WTC11 (cell line): ENCODE measurements at regions not wholly inside any gene's neighbourhood (a gene's known extent, or its start where the extent isn't known, plus 50 kb on each side); places are given as distances from the start of the nearest gene placed in this dataset.

Experiments
- ATAC-seq: fragments of 200-7000 bp; cut with Tn5 transposase; 2 replicates; pipeline ENCODE4 v1.10.0; 2021; ENCODE audit warnings: mild to moderate bottlenecking, moderate library complexity
- CTCF ChIA-PET: fragments of 300-600 bp; sonication (Branson Sonifier 250); formaldehyde crosslinking; loops from one replicate; lab custom pipeline; 2021; ENCODE audit warnings: antibody characterized with exemption; lab: Charles Lee
- POLR2A ChIA-PET: fragments of 350-600 bp; sonication (Branson Sonifier 250); formaldehyde crosslinking; loops from one replicate; lab custom pipeline; 2021; ENCODE audit warnings: antibody characterized with exemption; lab: Charles Lee
- DNase-seq: peaks from one replicate; pipeline ENCODE4 v3.0.0; 2021; ENCODE audit warnings: low spot score
- H3K27ac Mint-ChIP-seq: 2 replicates; pipeline ENCODE4 v1.8.0; 2021; ENCODE audit warnings: mixed read lengths
- H3K27me3 Mint-ChIP-seq: 2 replicates; pipeline ENCODE4 v1.8.0; 2021; ENCODE audit warnings: low read depth, mild to moderate bottlenecking, moderate library complexity, mixed read lengths
- H3K36me3 Mint-ChIP-seq: 2 replicates; pipeline ENCODE4 v1.8.0; 2021; ENCODE audit warnings: mixed read lengths
- H3K4me1 Mint-ChIP-seq: 2 replicates; pipeline ENCODE4 v1.8.0; 2022; ENCODE audit warnings: mixed read lengths
- H3K4me3 Mint-ChIP-seq: 2 replicates; pipeline ENCODE4 v1.8.0; 2021; ENCODE audit warnings: mild to moderate bottlenecking, moderate library complexity, mixed read lengths
- H3K9me3 Mint-ChIP-seq: 2 replicates; pipeline ENCODE4 v1.8.0; 2021; ENCODE audit warnings: mixed read lengths
- CBFB ChIP-seq: sonication (generic); formaldehyde crosslinking; IDR thresholded peaks from 2 replicates; pipeline ENCODE4 v1.8.1; 2022; ENCODE audit warnings: mild to moderate bottlenecking, low read depth, missing genetic modification reagents
- ETV6 ChIP-seq: sonication (generic); formaldehyde crosslinking; IDR thresholded peaks from 2 replicates; pipeline ENCODE4 v1.8.1; 2022; ENCODE audit warnings: mild to moderate bottlenecking, missing genetic modification reagents
- FOXJ3 ChIP-seq: sonication (generic); formaldehyde crosslinking; IDR thresholded peaks from 2 replicates; pipeline ENCODE4 v1.9.0; 2021; ENCODE audit warnings: missing genetic modification reagents, mild to moderate bottlenecking, borderline replicate concordance
- FOXP1 ChIP-seq: sonication (generic); formaldehyde crosslinking; IDR thresholded peaks from 2 replicates; pipeline ENCODE4 v1.8.0; 2022; ENCODE audit warnings: missing genetic modification reagents, mild to moderate bottlenecking, moderate library complexity, borderline replicate concordance
- GABPB1 ChIP-seq: sonication (generic); formaldehyde crosslinking; IDR thresholded peaks from 2 replicates; pipeline ENCODE4 v1.8.1; 2023; ENCODE audit warnings: mild to moderate bottlenecking, missing genetic modification reagents
- GRHL2 ChIP-seq: fragments of 250-450 bp; sonication (Bioruptor Pico); IDR thresholded peaks from 2 replicates; pipeline ENCODE4 v1.8.0; 2022; ENCODE audit warnings: mild to moderate bottlenecking, moderate library complexity; ENCODE audit not compliant: insufficient replicate concordance, severe bottlenecking
- GTF2I ChIP-seq: fragments of 250-450 bp; sonication (Bioruptor Pico); conservative IDR thresholded peaks from 2 replicates; pipeline ENCODE4 v1.4.0; 2021; ENCODE audit warnings: mild to moderate bottlenecking
- JAZF1 ChIP-seq: fragments of 250-450 bp; sonication (Bioruptor Pico); IDR thresholded peaks from 2 replicates; pipeline ENCODE4 v1.9.0; 2021; ENCODE audit warnings: moderate library complexity, mild to moderate bottlenecking, inconsistent platforms
- MYBL2 ChIP-seq: sonication (generic); formaldehyde crosslinking; IDR thresholded peaks from 2 replicates; pipeline ENCODE4 v1.8.1; 2023; ENCODE audit warnings: mild to moderate bottlenecking, moderate library complexity, missing genetic modification reagents
- NFATC4 ChIP-seq: fragments of 250-450 bp; sonication (Bioruptor Pico); IDR thresholded peaks from 2 replicates; pipeline ENCODE4 v1.9.0; 2021; ENCODE audit warnings: mild to moderate bottlenecking
- TEAD1 ChIP-seq: sonication (generic); formaldehyde crosslinking; IDR thresholded peaks from 2 replicates; pipeline ENCODE4 v1.8.0; 2022; ENCODE audit warnings: mild to moderate bottlenecking, missing genetic modification reagents
- TF ChIP-seq, protein P1 (sequence below): fragments of 250-450 bp; sonication (Bioruptor Pico); IDR thresholded peaks from 2 replicates; pipeline ENCODE4 v1.9.0; 2021; ENCODE audit warnings: mild to moderate bottlenecking, borderline replicate concordance
- TF ChIP-seq, protein P2 (sequence below): fragments of 250-450 bp; sonication (Bioruptor Pico); conservative IDR thresholded peaks from 2 replicates; pipeline ENCODE4 v1.9.0; 2021; ENCODE audit warnings: mild to moderate bottlenecking
- TF ChIP-seq, protein P3 (sequence below): sonication (generic); formaldehyde crosslinking; conservative IDR thresholded peaks from 2 replicates; pipeline ENCODE4 v1.8.1; 2023; ENCODE audit warnings: mild to moderate bottlenecking, low read depth, missing genetic modification reagents, moderate library complexity
- TF ChIP-seq, protein P4 (sequence below): fragments of 250-450 bp; sonication (Bioruptor Pico); IDR thresholded peaks from 2 replicates; pipeline ENCODE4 v1.9.0; 2021; ENCODE audit warnings: moderate library complexity, mild to moderate bottlenecking, inconsistent platforms, borderline replicate concordance
- TF ChIP-seq, protein P5 (sequence below): fragments of 200-600 bp; IDR thresholded peaks from 2 replicates; pipeline ENCODE4 v1.8.0; 2022; ENCODE audit warnings: antibody characterized with exemption
- TF ChIP-seq, protein P6 (sequence below): sonication (generic); formaldehyde crosslinking; IDR thresholded peaks from 2 replicates; pipeline ENCODE4 v1.8.1; 2022; ENCODE audit warnings: low read depth, missing genetic modification reagents, borderline replicate concordance
- TF ChIP-seq, protein P7 (sequence below): fragments of 250-450 bp; sonication (Bioruptor Pico); IDR thresholded peaks from 2 replicates; pipeline ENCODE4 v1.9.0; 2021; ENCODE audit warnings: mild to moderate bottlenecking
- TF ChIP-seq, protein P8 (sequence below): sonication (generic); formaldehyde crosslinking; IDR thresholded peaks from 2 replicates; pipeline ENCODE4 v1.8.1; 2023; ENCODE audit warnings: mild to moderate bottlenecking, missing genetic modification reagents

DNA sequence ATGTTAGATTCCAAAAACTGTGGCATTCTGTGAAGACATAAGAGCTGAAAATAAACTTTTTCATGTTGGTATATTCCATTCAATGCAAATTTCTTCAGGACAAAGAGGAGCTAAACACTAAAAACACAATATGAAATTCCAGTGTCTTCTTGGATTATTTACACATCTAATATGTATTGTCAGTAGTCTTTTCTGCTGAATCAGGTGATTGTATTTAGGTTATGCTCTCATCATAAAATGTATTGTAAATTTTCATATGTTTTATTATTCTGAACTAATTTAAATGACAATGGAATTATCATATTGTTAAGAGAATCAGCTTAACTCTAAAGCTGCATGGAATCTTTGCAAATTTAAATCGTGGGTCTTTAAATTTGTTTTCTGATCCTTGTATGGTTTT lies 526.7 kb downstream of the PDHA2 start:
- CTCF ChIA-PET, result no interaction called here
- H3K36me3 Mint-ChIP-seq, result peaks cover 25% of the 10 kb centered on the region
- H3K27me3 Mint-ChIP-seq, result no peaks in the 10 kb centered on the region
- no peak overlapping the region for H3K27ac Mint-ChIP-seq
- ATAC-seq, result no peak
- H3K4me3 Mint-ChIP-seq, result no peak overlapping the region
- TF ChIP-seq, protein P1, sequence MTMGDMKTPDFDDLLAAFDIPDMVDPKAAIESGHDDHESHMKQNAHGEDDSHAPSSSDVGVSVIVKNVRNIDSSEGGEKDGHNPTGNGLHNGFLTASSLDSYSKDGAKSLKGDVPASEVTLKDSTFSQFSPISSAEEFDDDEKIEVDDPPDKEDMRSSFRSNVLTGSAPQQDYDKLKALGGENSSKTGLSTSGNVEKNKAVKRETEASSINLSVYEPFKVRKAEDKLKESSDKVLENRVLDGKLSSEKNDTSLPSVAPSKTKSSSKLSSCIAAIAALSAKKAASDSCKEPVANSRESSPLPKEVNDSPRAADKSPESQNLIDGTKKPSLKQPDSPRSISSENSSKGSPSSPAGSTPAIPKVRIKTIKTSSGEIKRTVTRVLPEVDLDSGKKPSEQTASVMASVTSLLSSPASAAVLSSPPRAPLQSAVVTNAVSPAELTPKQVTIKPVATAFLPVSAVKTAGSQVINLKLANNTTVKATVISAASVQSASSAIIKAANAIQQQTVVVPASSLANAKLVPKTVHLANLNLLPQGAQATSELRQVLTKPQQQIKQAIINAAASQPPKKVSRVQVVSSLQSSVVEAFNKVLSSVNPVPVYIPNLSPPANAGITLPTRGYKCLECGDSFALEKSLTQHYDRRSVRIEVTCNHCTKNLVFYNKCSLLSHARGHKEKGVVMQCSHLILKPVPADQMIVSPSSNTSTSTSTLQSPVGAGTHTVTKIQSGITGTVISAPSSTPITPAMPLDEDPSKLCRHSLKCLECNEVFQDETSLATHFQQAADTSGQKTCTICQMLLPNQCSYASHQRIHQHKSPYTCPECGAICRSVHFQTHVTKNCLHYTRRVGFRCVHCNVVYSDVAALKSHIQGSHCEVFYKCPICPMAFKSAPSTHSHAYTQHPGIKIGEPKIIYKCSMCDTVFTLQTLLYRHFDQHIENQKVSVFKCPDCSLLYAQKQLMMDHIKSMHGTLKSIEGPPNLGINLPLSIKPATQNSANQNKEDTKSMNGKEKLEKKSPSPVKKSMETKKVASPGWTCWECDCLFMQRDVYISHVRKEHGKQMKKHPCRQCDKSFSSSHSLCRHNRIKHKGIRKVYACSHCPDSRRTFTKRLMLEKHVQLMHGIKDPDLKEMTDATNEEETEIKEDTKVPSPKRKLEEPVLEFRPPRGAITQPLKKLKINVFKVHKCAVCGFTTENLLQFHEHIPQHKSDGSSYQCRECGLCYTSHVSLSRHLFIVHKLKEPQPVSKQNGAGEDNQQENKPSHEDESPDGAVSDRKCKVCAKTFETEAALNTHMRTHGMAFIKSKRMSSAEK, result no peak
- TF ChIP-seq MYBL2, result no peak
- no peak for TF ChIP-seq FOXP1
- no peak for TF ChIP-seq ETV6 (CRISPR knock-in tag)
- no peak for TF ChIP-seq CBFB (CRISPR knock-in tag)
- TF ChIP-seq GABPB1 (CRISPR knock-in tag), result no peak
- TF ChIP-seq GTF2I (CRISPR knock-in tag), result no peak
- TF ChIP-seq, protein P2, sequence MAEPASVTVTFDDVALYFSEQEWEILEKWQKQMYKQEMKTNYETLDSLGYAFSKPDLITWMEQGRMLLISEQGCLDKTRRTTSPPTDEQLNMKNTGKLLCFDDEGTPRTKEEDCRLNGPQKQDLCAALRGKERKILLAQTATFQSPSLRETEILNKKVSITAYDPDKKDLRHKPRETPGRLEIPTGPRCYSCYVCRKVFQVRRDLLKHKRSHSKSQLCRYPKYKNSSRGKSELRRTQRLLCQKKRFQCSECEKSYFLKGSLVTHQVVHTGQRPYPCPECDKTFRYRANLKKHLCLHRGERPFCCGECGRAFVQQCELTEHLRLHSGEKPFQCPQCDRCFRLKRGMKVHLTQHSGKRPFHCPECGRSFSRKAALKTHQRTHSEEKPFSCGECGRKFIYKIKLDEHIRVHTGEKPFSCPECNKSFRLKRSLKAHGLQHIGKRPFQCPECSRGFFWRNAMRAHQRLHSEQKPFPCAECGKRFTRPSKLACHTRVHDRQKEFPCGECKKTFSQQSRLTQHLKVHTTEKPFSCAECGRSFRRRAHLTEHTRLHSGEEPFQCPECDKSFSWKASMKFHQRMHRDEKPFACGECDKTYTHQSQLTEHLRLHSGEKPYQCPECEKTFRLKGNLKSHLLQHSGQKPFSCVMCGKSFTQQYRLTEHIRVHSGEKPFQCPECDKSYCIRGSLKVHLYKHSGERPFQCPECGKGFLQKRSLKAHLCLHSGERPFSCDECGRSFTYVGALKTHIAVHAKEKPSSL (CRISPR knock-in tag), result no peak
- no peak for TF ChIP-seq TEAD1 (CRISPR knock-in tag)
- TF ChIP-seq, protein P3, sequence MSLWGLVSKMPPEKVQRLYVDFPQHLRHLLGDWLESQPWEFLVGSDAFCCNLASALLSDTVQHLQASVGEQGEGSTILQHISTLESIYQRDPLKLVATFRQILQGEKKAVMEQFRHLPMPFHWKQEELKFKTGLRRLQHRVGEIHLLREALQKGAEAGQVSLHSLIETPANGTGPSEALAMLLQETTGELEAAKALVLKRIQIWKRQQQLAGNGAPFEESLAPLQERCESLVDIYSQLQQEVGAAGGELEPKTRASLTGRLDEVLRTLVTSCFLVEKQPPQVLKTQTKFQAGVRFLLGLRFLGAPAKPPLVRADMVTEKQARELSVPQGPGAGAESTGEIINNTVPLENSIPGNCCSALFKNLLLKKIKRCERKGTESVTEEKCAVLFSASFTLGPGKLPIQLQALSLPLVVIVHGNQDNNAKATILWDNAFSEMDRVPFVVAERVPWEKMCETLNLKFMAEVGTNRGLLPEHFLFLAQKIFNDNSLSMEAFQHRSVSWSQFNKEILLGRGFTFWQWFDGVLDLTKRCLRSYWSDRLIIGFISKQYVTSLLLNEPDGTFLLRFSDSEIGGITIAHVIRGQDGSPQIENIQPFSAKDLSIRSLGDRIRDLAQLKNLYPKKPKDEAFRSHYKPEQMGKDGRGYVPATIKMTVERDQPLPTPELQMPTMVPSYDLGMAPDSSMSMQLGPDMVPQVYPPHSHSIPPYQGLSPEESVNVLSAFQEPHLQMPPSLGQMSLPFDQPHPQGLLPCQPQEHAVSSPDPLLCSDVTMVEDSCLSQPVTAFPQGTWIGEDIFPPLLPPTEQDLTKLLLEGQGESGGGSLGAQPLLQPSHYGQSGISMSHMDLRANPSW (CRISPR knock-in tag), result no peak
- TF ChIP-seq, protein P4, sequence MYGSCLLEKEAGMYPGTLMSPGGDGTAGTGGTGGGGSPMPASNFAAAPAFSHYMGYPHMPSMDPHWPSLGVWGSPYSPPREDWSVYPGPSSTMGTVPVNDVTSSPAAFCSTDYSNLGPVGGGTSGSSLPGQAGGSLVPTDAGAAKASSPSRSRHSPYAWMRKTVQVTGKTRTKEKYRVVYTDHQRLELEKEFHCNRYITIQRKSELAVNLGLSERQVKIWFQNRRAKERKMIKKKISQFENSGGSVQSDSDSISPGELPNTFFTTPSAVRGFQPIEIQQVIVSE, result no peak
- TF ChIP-seq, protein P5, sequence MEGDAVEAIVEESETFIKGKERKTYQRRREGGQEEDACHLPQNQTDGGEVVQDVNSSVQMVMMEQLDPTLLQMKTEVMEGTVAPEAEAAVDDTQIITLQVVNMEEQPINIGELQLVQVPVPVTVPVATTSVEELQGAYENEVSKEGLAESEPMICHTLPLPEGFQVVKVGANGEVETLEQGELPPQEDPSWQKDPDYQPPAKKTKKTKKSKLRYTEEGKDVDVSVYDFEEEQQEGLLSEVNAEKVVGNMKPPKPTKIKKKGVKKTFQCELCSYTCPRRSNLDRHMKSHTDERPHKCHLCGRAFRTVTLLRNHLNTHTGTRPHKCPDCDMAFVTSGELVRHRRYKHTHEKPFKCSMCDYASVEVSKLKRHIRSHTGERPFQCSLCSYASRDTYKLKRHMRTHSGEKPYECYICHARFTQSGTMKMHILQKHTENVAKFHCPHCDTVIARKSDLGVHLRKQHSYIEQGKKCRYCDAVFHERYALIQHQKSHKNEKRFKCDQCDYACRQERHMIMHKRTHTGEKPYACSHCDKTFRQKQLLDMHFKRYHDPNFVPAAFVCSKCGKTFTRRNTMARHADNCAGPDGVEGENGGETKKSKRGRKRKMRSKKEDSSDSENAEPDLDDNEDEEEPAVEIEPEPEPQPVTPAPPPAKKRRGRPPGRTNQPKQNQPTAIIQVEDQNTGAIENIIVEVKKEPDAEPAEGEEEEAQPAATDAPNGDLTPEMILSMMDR, result no peak
- TF ChIP-seq, protein P6, sequence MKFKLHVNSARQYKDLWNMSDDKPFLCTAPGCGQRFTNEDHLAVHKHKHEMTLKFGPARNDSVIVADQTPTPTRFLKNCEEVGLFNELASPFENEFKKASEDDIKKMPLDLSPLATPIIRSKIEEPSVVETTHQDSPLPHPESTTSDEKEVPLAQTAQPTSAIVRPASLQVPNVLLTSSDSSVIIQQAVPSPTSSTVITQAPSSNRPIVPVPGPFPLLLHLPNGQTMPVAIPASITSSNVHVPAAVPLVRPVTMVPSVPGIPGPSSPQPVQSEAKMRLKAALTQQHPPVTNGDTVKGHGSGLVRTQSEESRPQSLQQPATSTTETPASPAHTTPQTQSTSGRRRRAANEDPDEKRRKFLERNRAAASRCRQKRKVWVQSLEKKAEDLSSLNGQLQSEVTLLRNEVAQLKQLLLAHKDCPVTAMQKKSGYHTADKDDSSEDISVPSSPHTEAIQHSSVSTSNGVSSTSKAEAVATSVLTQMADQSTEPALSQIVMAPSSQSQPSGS (CRISPR knock-in tag), result no peak
- TF ChIP-seq NFATC4, result no peak
- no peak for TF ChIP-seq FOXJ3 (CRISPR knock-in tag)
- TF ChIP-seq JAZF1, result no peak
- TF ChIP-seq, protein P7, sequence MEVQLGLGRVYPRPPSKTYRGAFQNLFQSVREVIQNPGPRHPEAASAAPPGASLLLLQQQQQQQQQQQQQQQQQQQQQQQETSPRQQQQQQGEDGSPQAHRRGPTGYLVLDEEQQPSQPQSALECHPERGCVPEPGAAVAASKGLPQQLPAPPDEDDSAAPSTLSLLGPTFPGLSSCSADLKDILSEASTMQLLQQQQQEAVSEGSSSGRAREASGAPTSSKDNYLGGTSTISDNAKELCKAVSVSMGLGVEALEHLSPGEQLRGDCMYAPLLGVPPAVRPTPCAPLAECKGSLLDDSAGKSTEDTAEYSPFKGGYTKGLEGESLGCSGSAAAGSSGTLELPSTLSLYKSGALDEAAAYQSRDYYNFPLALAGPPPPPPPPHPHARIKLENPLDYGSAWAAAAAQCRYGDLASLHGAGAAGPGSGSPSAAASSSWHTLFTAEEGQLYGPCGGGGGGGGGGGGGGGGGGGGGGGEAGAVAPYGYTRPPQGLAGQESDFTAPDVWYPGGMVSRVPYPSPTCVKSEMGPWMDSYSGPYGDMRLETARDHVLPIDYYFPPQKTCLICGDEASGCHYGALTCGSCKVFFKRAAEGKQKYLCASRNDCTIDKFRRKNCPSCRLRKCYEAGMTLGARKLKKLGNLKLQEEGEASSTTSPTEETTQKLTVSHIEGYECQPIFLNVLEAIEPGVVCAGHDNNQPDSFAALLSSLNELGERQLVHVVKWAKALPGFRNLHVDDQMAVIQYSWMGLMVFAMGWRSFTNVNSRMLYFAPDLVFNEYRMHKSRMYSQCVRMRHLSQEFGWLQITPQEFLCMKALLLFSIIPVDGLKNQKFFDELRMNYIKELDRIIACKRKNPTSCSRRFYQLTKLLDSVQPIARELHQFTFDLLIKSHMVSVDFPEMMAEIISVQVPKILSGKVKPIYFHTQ (CRISPR knock-in tag), result no peak
- TF ChIP-seq GRHL2 (CRISPR knock-in tag), result no peak
- TF ChIP-seq, protein P8, sequence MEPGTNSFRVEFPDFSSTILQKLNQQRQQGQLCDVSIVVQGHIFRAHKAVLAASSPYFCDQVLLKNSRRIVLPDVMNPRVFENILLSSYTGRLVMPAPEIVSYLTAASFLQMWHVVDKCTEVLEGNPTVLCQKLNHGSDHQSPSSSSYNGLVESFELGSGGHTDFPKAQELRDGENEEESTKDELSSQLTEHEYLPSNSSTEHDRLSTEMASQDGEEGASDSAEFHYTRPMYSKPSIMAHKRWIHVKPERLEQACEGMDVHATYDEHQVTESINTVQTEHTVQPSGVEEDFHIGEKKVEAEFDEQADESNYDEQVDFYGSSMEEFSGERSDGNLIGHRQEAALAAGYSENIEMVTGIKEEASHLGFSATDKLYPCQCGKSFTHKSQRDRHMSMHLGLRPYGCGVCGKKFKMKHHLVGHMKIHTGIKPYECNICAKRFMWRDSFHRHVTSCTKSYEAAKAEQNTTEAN (CRISPR knock-in tag), result no peak
- POLR2A ChIA-PET, result no interaction called here
- peaks cover 11% of the 10 kb centered on the region for H3K4me1 Mint-ChIP-seq
- no peak for DNase-seq
- peaks cover 37% of the 10 kb centered on the region for H3K9me3 Mint-ChIP-seq
